Stimulated activated memory B cell treated with anti-CD40 and anti-IgM and Interleukin-4, amounts not matched to agents 10 μg/mL and 1 μg/mL and 100 μg/mL, for 72 hours (primary cell): ENCODE measurements at regions not wholly inside any gene's neighbourhood (a gene's known extent, or its start where the extent isn't known, plus 50 kb on each side); places are given as distances from the start of the nearest gene placed in this dataset.
"Not testable (repeated sequence)": the region's sequence is repeated elsewhere in the genome, so short reads cannot be mapped to it uniquely, and the experiment has no call there.

Source experiments
- ATAC-seq: fragments of 150-1000 bp; cut with Tn5 transposase; 2 replicates; pipeline ENCODE4 v1.10.0; 2021
- H3K27ac Mint-ChIP-seq: one replicate; pipeline ENCODE4 v1.8.0; 2022; ENCODE audit warnings: mild to moderate bottlenecking, mixed read lengths
- H3K27me3 Mint-ChIP-seq: one replicate; pipeline ENCODE4 v1.8.0; 2022; ENCODE audit warnings: mixed read lengths
- H3K36me3 Mint-ChIP-seq: one replicate; pipeline ENCODE4 v1.8.0; 2022; ENCODE audit warnings: mixed read lengths
- H3K4me1 Mint-ChIP-seq: one replicate; pipeline ENCODE4 v1.8.0; 2022; ENCODE audit warnings: mixed read lengths
- H3K4me3 Mint-ChIP-seq: one replicate; pipeline ENCODE4 v1.8.0; 2022; ENCODE audit warnings: mild to moderate bottlenecking, moderate library complexity, mixed read lengths
- H3K9me3 Mint-ChIP-seq: one replicate; pipeline ENCODE4 v1.8.0; 2022; ENCODE audit warnings: mixed read lengths

GRCh38 chr6:67879928-67880327, 755.2 kb upstream of the ADGRB3 start:
- H3K27me3 Mint-ChIP-seq, ATAC-seq, H3K4me1 Mint-ChIP-seq, H3K36me3 Mint-ChIP-seq, H3K4me3 Mint-ChIP-seq, H3K27ac Mint-ChIP-seq, H3K9me3 Mint-ChIP-seq: not testable (repeated sequence)

GRCh38 chr6:67879105-67879904, 755.8 kb upstream of the ADGRB3 start:
- not testable (repeated sequence) for H3K27ac Mint-ChIP-seq, H3K4me3 Mint-ChIP-seq, ATAC-seq, H3K27me3 Mint-ChIP-seq, H3K9me3 Mint-ChIP-seq, H3K36me3 Mint-ChIP-seq, H3K4me1 Mint-ChIP-seq

GRCh38 chr6:67878216-67878615, 756.9 kb upstream of the ADGRB3 start:
- H3K36me3 Mint-ChIP-seq, H3K27me3 Mint-ChIP-seq, H3K9me3 Mint-ChIP-seq, H3K4me3 Mint-ChIP-seq, H3K27ac Mint-ChIP-seq, H3K4me1 Mint-ChIP-seq, ATAC-seq: not testable (repeated sequence)

GRCh38 chr6:67877288-67877687, 757.8 kb upstream of the ADGRB3 start:
- Mint-ChIP-seq H3K27me3 (no peaks in the 10 kb centered on the region), H3K4me1 (no peaks in the 10 kb centered on the region), H3K27ac (no peak overlapping the region), H3K4me3 (no peak overlapping the region), H3K9me3 (peaks cover 6% of the 10 kb centered on the region), H3K36me3 (no peaks in the 10 kb centered on the region)
- ATAC-seq: no peak

- H3K4me1 Mint-ChIP-seq: no peaks in the 10 kb centered on the region
- no peaks in the 10 kb centered on the region for H3K36me3 Mint-ChIP-seq
- H3K27me3 Mint-ChIP-seq: no peaks in the 10 kb centered on the region
- H3K4me3 Mint-ChIP-seq: no peak overlapping the region
- no peak for ATAC-seq
- no peak overlapping the region for H3K27ac Mint-ChIP-seq
- peaks cover 6% of the 10 kb centered on the region for H3K9me3 Mint-ChIP-seq
Observed at GRCh38 chr6:67875877-67876383, 759.2 kb upstream of the ADGRB3 start.

GRCh38 chr6:67870321-67870720, 764.8 kb upstream of the ADGRB3 start:
- ATAC-seq: no peak
- H3K4me3 Mint-ChIP-seq: no peak overlapping the region
- no peak overlapping the region for H3K27ac Mint-ChIP-seq
- no peaks in the 10 kb centered on the region for H3K27me3 Mint-ChIP-seq
- no peaks in the 10 kb centered on the region for H3K4me1 Mint-ChIP-seq
- H3K36me3 Mint-ChIP-seq: no peaks in the 10 kb centered on the region
- H3K9me3 Mint-ChIP-seq: peaks cover 6% of the 10 kb centered on the region

GRCh38 chr6:67863346-67863745, 771.7 kb upstream of the ADGRB3 start:
- no peak for ATAC-seq
- no peaks in the 10 kb centered on the region for H3K4me1 Mint-ChIP-seq
- H3K36me3 Mint-ChIP-seq: no peaks in the 10 kb centered on the region
- H3K27me3 Mint-ChIP-seq: no peaks in the 10 kb centered on the region
- peaks cover 3% of the 10 kb centered on the region for H3K9me3 Mint-ChIP-seq
- no peak overlapping the region for H3K27ac Mint-ChIP-seq
- H3K4me3 Mint-ChIP-seq: no peak overlapping the region

GRCh38 chr6:67854098-67854497, 781.0 kb upstream of the ADGRB3 start:
- Mint-ChIP-seq H3K9me3 (peaks cover 9% of the 10 kb centered on the region), H3K27me3 (no peaks in the 10 kb centered on the region), H3K4me1 (no peaks in the 10 kb centered on the region), H3K36me3 (no peaks in the 10 kb centered on the region), H3K4me3 (no peak overlapping the region), H3K27ac (no peak overlapping the region)
- ATAC-seq: no peak

- H3K4me1 Mint-ChIP-seq: no peaks in the 10 kb centered on the region
- H3K27me3 Mint-ChIP-seq: no peaks in the 10 kb centered on the region
- H3K9me3 Mint-ChIP-seq: peaks cover 7% of the 10 kb centered on the region
- no peak overlapping the region for H3K4me3 Mint-ChIP-seq
- no peaks in the 10 kb centered on the region for H3K36me3 Mint-ChIP-seq
- no peak for ATAC-seq
- H3K27ac Mint-ChIP-seq: no peak overlapping the region
Observed at GRCh38 chr6:67839818-67840217, 795.3 kb upstream of the ADGRB3 start.

- Mint-ChIP-seq H3K9me3 (peaks cover 3% of the 10 kb centered on the region), H3K27ac (no peak overlapping the region), H3K36me3 (no peaks in the 10 kb centered on the region), H3K4me3 (no peak overlapping the region), H3K4me1 (no peaks in the 10 kb centered on the region), H3K27me3 (no peaks in the 10 kb centered on the region)
- no peak for ATAC-seq
Observed at GRCh38 chr6:67825201-67825895, 809.7 kb upstream of the ADGRB3 start.

- no peak for ATAC-seq
- peaks cover 12% of the 10 kb centered on the region for H3K9me3 Mint-ChIP-seq
- no peaks in the 10 kb centered on the region for H3K36me3 Mint-ChIP-seq
- H3K27ac Mint-ChIP-seq: no peak overlapping the region
- no peaks in the 10 kb centered on the region for H3K4me1 Mint-ChIP-seq
- H3K27me3 Mint-ChIP-seq: no peaks in the 10 kb centered on the region
- H3K4me3 Mint-ChIP-seq: no peak overlapping the region
Observed at GRCh38 chr6:67818322-67818721, 816.8 kb upstream of the ADGRB3 start.

GRCh38 chr6:67815623-67816022, 819.5 kb upstream of the ADGRB3 start:
- Mint-ChIP-seq H3K4me1 (no peaks in the 10 kb centered on the region), H3K27ac (no peak overlapping the region), H3K27me3 (no peaks in the 10 kb centered on the region), H3K36me3 (no peaks in the 10 kb centered on the region), H3K9me3 (peaks cover 15% of the 10 kb centered on the region), H3K4me3 (no peak overlapping the region)
- no peak for ATAC-seq

GRCh38 chr6:67814262-67814661, 820.8 kb upstream of the ADGRB3 start:
- no peak for ATAC-seq
- H3K36me3 Mint-ChIP-seq: no peaks in the 10 kb centered on the region
- peaks cover 15% of the 10 kb centered on the region for H3K9me3 Mint-ChIP-seq
- H3K27ac Mint-ChIP-seq: no peak overlapping the region
- H3K4me1 Mint-ChIP-seq: no peaks in the 10 kb centered on the region
- H3K4me3 Mint-ChIP-seq: no peak overlapping the region
- no peaks in the 10 kb centered on the region for H3K27me3 Mint-ChIP-seq

GRCh38 chr6:67812693-67813092, 822.4 kb upstream of the ADGRB3 start:
- H3K27me3 Mint-ChIP-seq: no peaks in the 10 kb centered on the region
- peaks cover 15% of the 10 kb centered on the region for H3K9me3 Mint-ChIP-seq
- no peaks in the 10 kb centered on the region for H3K4me1 Mint-ChIP-seq
- no peak overlapping the region for H3K4me3 Mint-ChIP-seq
- H3K27ac Mint-ChIP-seq: no peak overlapping the region
- no peaks in the 10 kb centered on the region for H3K36me3 Mint-ChIP-seq
- ATAC-seq: no peak

- Mint-ChIP-seq H3K27me3 (no peaks in the 10 kb centered on the region), H3K36me3 (no peaks in the 10 kb centered on the region), H3K4me1 (no peaks in the 10 kb centered on the region), H3K4me3 (no peak overlapping the region), H3K9me3 (peaks cover 15% of the 10 kb centered on the region), H3K27ac (no peak overlapping the region)
- ATAC-seq: no peak
Observed at GRCh38 chr6:67812125-67812524, 823.0 kb upstream of the ADGRB3 start.
